HG02759 (cell line): ENCODE measurements at regions not wholly inside any gene's neighbourhood (a gene's known extent, or its start where the extent isn't known, plus 50 kb on each side); places are given as distances from the start of the nearest gene placed in this dataset.
"Not testable (repeated sequence)": the region's sequence is repeated elsewhere in the genome, so short reads cannot be mapped to it uniquely, and the experiment has no call there.

Experiments
- ATAC-seq: cut with Tn5 transposase; IDR thresholded peaks from one replicate; pipeline ENCODE4 v1.9.1; 2021; ENCODE audit warnings: mild to moderate bottlenecking, moderate library complexity; ENCODE audit not compliant: unreplicated experiment

DNA sequence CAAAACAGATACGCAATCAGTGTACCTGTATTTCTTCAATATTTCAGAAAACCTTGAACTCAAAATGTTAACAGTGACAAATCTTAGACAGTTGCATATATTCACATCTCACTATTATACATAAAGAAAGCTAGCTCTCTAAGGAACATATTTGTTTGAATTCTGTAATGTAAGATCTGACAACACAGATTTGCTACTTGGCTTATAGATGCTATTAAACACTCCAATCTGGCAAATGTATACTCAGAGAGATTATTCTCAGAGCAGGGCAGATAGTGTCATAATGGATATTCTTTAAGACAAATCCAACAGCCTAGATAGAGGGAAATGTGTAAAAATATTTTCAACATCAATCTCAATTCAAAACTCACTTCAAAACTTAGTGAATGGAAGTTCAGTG, 794.5 kb upstream of the CDH9 start:
- ATAC-seq, result no peak

DNA sequence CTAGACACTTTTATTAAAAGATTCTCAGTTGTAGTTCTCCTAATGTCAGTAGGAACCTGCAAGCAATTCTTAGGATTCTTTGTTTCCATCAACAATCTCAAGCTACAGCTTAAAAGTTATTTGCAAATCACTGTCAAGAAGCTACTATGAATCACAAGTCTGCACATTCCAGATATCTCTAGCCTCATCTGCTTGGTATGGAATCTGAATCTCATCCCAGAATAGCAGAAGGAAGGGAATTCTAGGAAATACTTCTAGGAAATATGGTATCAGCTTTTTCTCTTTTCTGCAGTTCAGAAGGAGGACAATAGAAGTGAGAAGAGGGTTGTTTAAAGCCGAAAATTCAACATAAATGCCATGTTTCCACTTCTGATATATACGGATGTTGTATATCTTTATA, 792.2 kb upstream of the CDH9 start:
- ATAC-seq, result no peak

DNA sequence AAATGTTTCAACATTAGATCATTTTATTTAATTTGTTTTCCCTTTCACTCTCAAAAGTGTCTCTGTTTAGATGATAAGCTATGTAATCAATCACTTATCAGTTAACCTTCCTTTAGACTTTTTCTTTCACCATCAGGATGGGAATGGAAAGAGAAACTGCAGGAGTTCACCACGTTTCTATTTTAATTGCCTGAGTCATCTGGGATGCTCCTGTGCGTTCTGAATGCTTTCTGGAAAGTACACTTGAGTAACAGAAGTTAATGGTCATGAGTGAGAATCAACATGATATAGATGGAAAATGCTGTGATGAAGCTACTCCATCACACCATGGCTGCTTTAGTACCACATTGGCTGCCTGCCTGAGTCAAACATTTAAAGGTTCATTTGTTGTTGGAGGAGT, 783.3 kb upstream of the CDH9 start:
- no peak for ATAC-seq

DNA sequence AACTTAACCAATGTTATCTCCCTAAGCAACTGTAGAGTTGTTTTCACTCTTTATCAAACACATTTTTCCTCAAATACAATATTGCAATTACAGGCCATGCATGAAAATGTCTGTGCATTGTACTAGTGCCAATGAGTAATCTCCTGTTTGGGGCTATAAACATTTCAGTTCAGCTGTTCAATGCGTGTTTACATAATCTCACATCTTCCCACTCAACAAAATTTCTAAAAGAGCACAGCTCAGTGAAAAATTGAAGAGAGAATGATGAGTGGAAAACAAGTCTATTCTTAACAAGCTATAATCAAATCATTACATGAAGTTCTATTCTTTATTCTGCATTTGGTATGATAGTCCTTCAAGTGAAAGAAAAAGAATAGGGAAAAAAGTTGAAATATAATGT, 780.5 kb upstream of the CDH9 start:
- ATAC-seq, result no peak

DNA sequence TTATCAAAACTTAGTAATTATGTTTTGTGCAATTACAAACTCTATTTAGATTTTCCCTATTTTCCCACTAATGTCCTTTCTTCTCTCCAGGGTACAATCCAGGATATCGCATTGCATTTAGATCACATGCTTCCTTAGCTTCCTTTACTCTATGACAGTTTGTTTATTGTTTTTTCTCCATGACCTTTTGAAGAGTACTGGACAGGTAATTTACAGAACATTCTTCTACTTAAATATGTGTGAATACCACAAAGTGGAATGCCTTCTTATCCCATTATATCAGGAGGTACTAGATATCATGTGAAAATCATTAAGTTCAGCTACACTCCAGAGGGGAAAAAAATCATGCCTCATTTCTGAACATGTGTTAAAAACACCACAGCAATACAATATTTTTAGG, 776.6 kb upstream of the CDH9 start:
- no peak for ATAC-seq

DNA sequence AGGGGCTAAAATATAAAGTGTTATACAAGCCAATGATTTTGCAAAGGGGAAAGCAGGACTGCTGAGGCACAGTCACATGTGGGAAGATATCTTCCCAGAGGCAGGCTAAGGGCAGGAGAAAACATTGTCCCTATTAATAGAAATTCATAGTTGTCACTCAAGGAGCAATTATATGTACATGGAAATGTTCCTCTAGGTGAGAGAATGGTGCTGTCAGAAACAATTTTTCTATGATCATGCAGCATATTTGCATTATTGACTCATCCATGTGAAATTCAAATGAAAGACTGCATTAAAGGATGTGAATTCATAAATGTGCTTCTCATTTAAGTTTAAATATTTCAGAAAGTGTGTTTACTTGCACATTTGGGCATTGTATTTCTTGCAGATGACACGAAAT, 775.9 kb upstream of the CDH9 start:
- no peak for ATAC-seq

DNA sequence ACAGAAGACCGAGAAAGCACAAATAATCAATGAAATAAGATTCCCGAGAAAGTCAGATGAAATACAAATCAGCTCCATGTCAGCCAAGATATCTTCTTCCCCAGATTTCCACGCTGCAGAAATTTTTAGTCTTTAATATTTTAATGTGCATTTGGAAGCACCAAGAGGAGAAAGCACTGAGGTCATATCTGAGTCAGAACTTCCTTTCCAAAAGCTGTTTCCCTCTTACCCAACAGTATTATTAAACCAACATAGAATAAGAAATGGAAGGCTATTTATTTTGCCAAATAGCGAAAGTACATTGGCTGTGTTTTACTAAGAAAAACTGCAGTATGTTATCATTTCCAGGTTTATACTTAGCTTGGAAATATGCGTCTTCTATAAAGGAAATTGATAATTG, 772.1 kb upstream of the CDH9 start:
- ATAC-seq, result no peak

DNA sequence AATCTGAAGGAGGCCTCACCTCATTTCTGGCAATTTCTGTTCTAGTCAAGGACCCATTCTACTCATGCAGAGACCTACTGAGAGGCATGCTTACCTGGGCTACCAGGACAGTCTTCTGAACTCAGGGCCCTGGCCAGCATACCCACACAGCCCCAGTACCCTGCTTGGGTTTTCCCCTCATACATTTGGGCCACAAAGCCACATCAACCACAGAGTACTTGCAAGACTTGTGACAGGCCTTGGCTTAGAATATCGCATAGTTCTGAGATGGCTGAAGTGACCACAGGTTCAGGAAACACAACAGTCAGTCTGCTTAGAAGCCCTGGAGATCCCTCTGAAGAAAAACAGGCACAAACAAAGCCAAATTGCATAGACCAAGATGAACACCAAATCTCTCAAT, 758.8 kb upstream of the CDH9 start:
- ATAC-seq, result no peak

DNA sequence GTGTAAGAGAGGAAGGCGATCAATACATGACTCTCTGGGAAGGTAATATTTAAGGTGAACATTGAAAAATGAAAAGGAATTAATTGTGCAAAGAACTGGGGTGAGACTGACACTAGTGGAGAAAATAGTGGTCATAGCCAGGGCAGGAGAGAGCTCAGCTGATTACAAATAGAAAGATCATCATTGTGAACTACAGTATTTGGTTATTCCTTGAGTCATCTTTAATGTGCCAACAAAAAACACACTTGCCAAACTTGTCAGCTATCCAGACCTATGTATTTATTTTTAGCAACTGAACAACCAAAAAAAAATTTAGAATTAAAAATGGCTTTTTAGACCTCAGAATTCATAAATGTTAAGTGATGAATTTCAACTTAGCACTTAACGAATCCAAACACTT, 749.8 kb upstream of the CDH9 start:
- no peak for ATAC-seq

DNA sequence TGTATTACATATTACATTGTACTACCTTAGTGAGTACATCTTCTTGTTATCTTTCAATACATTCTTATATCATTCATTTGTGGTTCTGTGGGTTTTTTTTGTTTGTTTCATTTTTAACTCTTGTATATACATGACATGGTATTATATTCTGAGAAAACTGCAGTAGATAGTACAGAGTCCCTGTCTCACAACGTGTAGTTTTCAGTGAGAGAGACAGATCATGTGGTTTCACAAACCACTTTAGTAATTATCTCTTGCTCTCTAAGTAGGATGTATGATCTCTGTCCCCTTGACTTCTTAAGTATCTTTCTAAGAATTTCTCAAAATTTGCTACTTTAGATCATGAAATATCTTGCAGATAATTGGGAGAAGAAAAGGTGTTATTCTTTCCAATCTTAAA, 745.9 kb upstream of the CDH9 start:
- no peak for ATAC-seq

DNA sequence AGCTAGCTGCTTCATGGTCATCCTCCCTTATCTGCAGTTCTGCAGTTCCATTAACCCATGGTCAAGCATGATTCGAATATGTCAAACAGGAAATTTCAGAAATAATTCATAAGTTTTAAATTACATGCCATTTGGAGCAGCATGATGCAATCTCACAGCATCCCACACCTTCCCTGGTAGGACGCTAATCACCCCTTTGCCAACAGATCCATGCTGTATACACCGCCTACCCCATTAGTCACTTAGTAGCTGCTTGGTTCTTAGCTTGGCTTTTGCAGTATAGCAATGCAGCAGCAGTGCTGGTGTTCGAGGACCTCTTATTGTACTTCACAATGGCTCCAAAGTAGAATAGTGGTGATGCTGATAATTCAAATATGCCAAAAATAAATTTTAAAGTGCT, 739.7 kb upstream of the CDH9 start:
- no peak for ATAC-seq

DNA sequence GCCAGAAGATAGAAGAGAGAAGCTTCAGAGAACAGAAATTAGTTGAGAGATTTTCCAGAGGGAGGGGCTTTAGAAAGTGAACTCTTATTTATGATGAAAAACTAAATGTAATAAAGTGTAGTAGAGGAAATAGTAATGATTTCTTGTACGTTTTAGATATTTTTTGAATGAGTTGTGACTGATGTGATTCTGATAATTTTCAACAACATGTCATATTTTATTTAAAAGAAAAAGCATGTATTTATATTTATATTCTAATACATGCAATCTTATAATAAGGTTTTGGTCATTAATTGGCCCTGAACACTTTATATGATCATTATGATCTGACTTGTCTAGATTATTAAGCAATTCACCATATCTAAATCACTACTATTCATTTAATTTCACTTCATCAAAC, 735.2 kb upstream of the CDH9 start:
- no peak for ATAC-seq

DNA sequence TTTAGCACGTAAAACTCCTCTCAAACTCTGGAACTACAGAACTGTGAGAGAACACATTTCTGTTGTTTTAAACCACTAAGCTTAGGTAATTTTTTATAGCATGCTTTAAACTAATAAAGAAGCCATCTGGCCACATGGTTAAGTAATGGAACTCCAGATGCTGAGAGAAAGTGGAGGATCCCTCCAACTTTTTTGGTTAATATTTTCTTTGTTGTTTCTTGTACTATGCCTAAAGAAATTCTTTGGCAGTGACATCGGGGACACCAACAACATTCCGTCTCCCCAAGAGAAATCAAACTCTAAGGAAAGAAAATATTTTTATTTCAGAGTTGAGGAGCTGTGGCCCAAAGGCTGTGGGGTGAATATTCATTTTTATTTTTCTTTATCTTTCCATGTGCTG, 734.8 kb upstream of the CDH9 start:
- ATAC-seq, result no peak

DNA sequence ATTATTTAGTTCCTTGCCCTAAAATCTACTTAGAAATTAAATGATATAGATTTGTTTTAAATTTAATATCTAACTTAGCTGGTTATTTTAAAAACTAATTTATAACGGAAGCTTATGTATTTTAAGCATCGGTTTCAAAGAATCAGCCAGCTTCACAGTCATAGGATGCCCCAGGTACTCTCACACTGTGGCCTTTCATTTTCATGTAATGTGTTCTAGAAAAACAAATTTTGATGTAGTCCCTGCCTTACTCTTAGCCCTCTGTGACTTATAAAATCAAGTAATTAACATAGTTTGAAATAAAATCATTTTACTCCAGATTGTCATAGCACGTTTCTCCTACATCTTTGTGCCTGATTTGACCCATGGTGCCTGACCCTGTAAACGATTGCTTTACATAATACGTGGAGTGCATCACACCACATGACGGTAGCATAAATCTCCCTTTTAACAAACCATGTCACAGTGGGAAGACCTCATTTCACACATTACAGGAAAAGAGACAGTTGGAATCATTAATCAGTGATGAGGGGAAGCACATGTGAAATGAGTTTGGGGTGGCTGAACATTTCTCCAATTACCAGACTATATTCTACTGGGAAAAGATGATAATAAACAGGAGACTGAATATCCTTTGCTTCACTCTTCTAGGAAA, 731.5 kb upstream of the CDH9 start:
- no peak for ATAC-seq

DNA sequence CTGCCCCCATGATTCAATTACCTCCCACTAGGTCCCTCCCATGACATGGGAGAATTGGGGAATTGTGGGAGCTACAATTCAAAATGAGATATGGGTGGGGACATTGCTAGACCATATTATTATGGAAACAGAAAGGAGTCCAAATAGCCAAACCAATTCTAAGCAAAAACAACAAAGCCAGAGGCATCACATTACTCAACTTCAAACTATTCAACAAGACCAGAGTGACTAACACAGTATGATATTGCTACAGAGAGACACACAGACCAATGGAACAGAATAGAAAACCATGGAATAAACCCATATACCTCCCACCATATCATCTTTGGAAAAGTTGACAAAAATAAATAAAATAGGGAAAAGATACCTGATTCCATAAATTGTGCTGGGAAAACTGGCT, 710.5 kb upstream of the CDH9 start:
- no peak for ATAC-seq

DNA sequence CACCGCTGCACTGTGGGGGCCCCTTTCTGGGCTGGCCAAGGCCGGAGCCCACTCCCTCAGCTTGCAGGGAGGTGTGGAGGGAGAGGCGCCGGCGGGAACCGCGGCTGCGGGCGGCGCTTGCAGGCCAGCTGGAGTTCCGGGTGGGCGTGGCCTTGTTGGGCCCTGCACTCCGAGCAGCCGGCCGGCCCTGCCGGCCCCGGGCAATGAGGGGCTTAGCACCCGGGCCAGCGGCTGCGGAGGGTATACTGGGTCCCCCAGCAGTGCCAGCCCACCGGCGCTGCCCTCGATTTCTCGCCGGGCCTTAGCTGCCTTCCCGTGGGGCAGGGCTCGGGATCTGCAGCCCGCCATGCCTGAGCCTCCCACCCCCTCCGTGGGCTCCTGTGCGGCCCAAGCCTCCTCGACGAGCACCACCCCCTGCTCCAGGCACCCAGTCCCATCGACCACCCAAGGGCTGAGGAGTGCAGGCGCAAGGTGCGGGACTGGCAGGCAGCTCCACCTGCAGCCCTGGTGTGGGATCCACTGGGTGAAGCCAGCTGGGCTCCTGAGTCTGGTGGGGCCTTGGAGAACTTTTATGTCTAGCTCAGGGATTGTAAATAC, 705.1 kb upstream of the CDH9 start:
- ATAC-seq, result not testable (repeated sequence)

DNA sequence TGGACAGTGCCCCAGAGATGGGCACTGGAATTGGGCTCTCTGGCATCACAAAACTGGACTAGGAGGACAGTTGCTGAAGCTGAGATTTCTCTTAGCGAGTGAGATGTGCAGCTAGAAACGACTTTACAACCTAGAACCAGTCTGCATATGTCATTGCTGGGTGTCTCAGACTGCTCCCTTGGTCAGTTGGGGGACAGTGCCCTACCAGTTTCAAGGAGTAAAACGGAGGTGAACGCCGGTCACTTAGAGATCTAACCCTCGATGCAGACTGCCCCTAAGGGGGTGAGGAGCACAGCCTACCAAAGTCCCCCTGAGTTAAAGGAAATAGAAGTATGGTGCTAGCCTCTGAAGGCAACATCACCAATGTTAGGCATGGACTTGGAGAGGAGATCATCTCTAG, 704.4 kb upstream of the CDH9 start:
- ATAC-seq, result no peak

DNA sequence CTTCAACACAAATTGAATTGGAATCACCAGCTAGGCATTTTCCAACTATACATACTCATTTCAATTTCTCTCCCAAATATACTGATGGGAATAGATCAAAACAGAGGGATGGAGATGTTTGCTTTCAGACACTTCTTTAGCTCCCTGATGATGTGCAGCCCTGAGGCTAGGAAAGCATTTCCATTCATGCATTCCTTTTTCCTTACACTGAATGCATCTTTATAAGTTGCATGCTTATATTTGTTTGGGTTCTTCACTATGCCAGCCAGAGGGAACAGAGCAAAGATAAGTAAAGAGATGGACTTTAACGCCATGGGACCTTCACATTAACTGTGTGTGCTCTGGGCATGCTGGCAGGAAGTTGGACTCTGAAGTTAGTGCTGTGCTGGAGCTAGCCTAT, 696.5 kb upstream of the CDH9 start:
- no peak for ATAC-seq

DNA sequence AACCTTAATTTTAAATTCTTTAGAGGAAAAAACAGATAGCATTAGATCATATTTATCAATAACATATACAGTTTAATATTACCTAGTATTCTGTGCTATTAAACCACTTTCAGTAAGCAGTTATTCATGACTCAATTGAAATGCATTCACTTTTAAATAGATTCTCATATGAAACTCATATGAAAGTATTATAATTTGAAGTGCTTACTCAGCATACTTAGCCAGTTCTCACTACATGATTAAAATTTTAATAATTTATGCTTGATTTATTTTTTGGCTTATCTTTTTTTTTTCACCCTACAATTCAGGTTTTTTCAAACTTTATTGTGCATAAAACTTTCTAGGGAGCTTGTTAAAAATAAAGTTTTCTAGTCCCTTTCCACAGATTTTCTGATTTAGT, 694.9 kb upstream of the CDH9 start:
- no peak for ATAC-seq

DNA sequence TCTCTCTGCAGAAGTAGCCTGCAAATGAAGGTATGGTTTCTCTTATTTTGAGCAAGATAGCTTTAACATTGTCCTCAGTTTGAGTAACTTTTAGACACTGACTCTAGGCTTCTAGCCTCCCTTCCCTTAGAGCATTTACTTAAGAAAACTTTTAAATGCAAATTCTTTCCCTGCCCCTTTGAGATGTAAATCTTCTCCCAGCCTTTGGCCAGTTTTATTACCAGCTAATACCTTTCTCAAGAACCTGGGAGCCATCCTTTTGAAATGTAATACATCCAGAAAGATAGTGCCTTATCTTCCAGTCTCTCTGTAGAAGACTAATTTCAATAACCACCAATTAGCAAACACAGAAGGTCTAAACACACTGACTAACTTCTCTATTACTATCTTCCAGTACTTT, 688.9 kb upstream of the CDH9 start:
- ATAC-seq, result no peak

DNA sequence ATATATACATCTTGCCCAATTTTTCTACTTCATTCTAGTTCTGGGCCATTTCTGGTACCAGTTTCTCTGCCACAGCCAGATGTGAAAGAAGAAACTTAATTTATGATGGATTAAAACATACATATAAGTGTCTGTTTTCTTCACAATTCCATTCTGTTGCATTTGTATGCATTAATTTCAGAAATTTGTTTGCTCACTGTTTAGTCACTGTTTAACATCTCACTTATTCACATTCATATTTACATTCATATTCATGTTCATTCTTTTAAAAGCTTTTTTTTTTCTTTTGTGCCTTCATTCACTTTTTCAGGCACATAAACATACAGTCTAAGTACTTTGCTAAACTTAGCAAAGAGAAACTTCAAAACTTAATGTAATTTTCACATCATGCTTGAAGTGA, 684.0 kb upstream of the CDH9 start:
- ATAC-seq, result no peak

DNA sequence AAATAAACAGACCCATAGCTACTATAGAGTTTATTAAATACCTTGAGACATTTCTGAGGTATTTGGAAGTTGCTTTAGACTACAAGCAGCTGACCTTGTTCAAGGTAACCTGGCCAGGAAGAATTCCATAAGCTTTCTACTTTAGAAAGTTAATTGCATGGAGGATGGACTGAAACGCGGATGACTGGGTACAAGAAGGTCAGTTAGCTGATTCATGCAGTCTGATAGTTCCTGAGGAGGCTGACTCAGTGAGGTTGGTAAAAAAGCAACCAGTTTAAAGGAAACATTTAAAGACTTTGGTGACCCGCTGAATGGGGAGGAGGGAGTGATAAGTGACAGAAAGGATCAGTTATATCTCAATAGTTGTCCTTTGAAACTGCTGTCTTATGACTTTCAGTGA, 670.1 kb upstream of the CDH9 start:
- ATAC-seq, result no peak

DNA sequence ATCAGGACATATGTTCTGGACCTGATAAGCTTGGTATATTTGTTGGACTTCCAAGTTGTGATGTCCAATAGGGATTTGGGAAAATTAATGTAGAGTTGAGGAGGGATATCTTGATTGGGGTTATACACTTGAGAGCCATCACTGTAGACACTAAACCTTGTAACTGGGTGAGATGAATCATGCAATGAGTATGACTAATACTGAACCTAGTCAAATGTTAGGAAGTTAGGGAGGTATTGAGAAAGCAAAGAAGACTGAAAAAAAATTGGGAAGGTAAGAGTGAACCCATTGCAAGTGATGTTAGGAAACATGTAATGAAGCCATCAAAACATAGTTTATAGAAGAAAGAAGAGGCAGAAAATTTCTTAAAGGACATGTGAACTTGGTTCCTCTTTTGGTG, 668.4 kb upstream of the CDH9 start:
- no peak for ATAC-seq
